Inferior parietal cortex (tissue), 1 donor: ENCODE measurements at regions not wholly inside any gene's neighbourhood (a gene's known extent, or its start where the extent isn't known, plus 50 kb on each side); places are given as distances from the start of the nearest gene placed in this dataset.
"Not testable (repeated sequence)": the region's sequence is repeated elsewhere in the genome, so short reads cannot be mapped to it uniquely, and the experiment has no call there.

ENCODE experiments used
- DNase-seq: peaks from one replicate; pipeline ENCODE4 v3.0.0-alpha.2; 2016; ENCODE audit errors: extremely low spot score

- no peak for DNase-seq
These were observed 1752.6 kb upstream of the C9orf72 start for GRCh38 chr9:29325894-29326293.

- DNase-seq = no peak
These were observed 1759.5 kb upstream of the C9orf72 start for GRCh38 chr9:29332789-29333188.

- no peak for DNase-seq
These were observed 1763.0 kb upstream of the C9orf72 start for GRCh38 chr9:29336281-29336680.

GRCh38 chr9:29339387-29339786 lies 1766.1 kb upstream of the C9orf72 start:
- no peak for DNase-seq

- no peak for DNase-seq
These were observed 1775.7 kb upstream of the C9orf72 start for GRCh38 chr9:29348999-29349398.

GRCh38 chr9:29389421-29389820 lies 1816.1 kb upstream of the C9orf72 start:
- DNase-seq = no peak

GRCh38 chr9:29390859-29391258 lies 1817.6 kb upstream of the C9orf72 start:
- no peak for DNase-seq

GRCh38 chr9:29393064-29393463 lies 1819.8 kb upstream of the C9orf72 start:
- DNase-seq = peak; percentile 25

- DNase-seq = no peak
These were observed 1821.6 kb upstream of the C9orf72 start for GRCh38 chr9:29394855-29395254.

GRCh38 chr9:29397148-29397547 lies 1823.9 kb upstream of the C9orf72 start:
- DNase-seq = no peak

GRCh38 chr9:29416204-29416603 lies 1842.9 kb upstream of the C9orf72 start:
- no peak for DNase-seq

GRCh38 chr9:29422438-29422837 lies 1849.2 kb upstream of the C9orf72 start:
- no peak for DNase-seq

- no peak for DNase-seq
These were observed 1858.9 kb upstream of the C9orf72 start for GRCh38 chr9:29432191-29432590.

GRCh38 chr9:29432656-29433055 lies 1859.4 kb upstream of the C9orf72 start:
- not testable (repeated sequence) for DNase-seq

- DNase-seq = no peak
These were observed 1862.1 kb upstream of the C9orf72 start for GRCh38 chr9:29435368-29435767.

GRCh38 chr9:29437526-29437925 lies 1864.2 kb upstream of the C9orf72 start:
- no peak for DNase-seq

GRCh38 chr9:29439961-29440360 lies 1866.7 kb upstream of the C9orf72 start:
- DNase-seq = no peak

GRCh38 chr9:29440449-29440848 lies 1867.2 kb upstream of the C9orf72 start:
- no peak for DNase-seq

- DNase-seq = no peak
These were observed 1872.5 kb upstream of the C9orf72 start for GRCh38 chr9:29445751-29446150.

GRCh38 chr9:29449306-29449705 lies 1876.0 kb upstream of the C9orf72 start:
- no peak for DNase-seq

- DNase-seq = not testable (repeated sequence)
These were observed 1877.1 kb upstream of the C9orf72 start for GRCh38 chr9:29450343-29450875.

- peak; percentile 9 for DNase-seq
These were observed 1883.7 kb upstream of the C9orf72 start for GRCh38 chr9:29456940-29457339.

GRCh38 chr9:29475471-29475870 lies 1902.2 kb upstream of the C9orf72 start:
- DNase-seq = no peak

GRCh38 chr9:29511680-29512079 lies 1938.4 kb upstream of the C9orf72 start:
- peak; percentile 45 for DNase-seq
